A549 (cell line): ENCODE measurements at regions not wholly inside any gene's neighbourhood (a gene's known extent, or its start where the extent isn't known, plus 50 kb on each side); places are given as distances from the start of the nearest gene placed in this dataset.

Source experiments
- ATAC-seq, 2 experiments: fragments of 200-7000 bp in 1 of 2; fragments of >200 bp in 1 of 2; cut with Nextera tagmentation in 1 of 2; cut with Tn5 transposase in 1 of 2; 3 replicates each; pipeline versions ENCODE4 v1.8.0 to v1.9.1; 2018 to 2020; ENCODE audit warnings: mild to moderate bottlenecking in 1 of 2, moderate library complexity in 1 of 2
- CTCF ChIA-PET: fragments of 300-600 bp; sonication (Branson Sonifier 250); formaldehyde crosslinking; extraction: SDS; loops from one replicate; lab custom pipeline; 2021; ENCODE audit warnings: antibody characterized with exemption, inconsistent platforms; lab: Yijun Ruan, JAX
- POLR2A ChIA-PET: fragments of 350-600 bp; formaldehyde crosslinking; extraction: SDS; loops from one replicate; lab custom pipeline; 2021; ENCODE audit warnings: antibody characterized with exemption, inconsistent platforms; lab: Yijun Ruan, JAX
- DNase-seq, 2 experiments: peaks; one replicate each; pipeline versions ENCODE4 v3.0.0 to v3.0.0-alpha.2; 2011 to 2016; ENCODE audit warnings: low read depth in 1 of 2, low spot score in 1 of 2
- FAIRE-seq: peaks from 2 replicates; lab custom pipeline; 2011; peaks lifted over from hg19 to GRCh38; lab: Jason Lieb, UNC
- H3K27ac ChIP-seq, 2 experiments: fragments of >200 bp; sonication (Bioruptor Twin); formaldehyde crosslinking; 3 replicates each; pipeline ENCODE4 v1.5.1; 2016 to 2017
- H3K4me1 ChIP-seq: fragments of >200 bp; sonication (Bioruptor Twin); formaldehyde crosslinking; 3 replicates; pipeline ENCODE4 v1.6.1; 2016
- H3K4me2 ChIP-seq: fragments of >200 bp; sonication (Bioruptor Twin); formaldehyde crosslinking; 3 replicates; pipeline ENCODE4 v1.6.1; 2016
- H3K4me3 ChIP-seq: fragments of >200 bp; sonication (Bioruptor Twin); formaldehyde crosslinking; 3 replicates; pipeline ENCODE4 v1.5.1; 2016
- H3K9me3 ChIP-seq: fragments of >200 bp; sonication (Bioruptor Twin); formaldehyde crosslinking; 3 replicates; pipeline ENCODE4 v1.6.1; 2016
- ATOH8 ChIP-seq: fragments of 250-450 bp; sonication (Bioruptor Pico); IDR thresholded peaks from 2 replicates; pipeline ENCODE4 v1.5.0; 2020; ENCODE audit warnings: low read depth, mild to moderate bottlenecking, moderate library complexity
- BCL3 ChIP-seq: fragments of >200 bp; sonication (Bioruptor Twin); formaldehyde crosslinking; IDR thresholded peaks from 3 replicates; pipeline ENCODE4 v1.6.1; 2016
- CBX8 ChIP-seq: fragments of 200-600 bp; sonication (generic); IDR thresholded peaks from 2 replicates; pipeline ENCODE4 v1.6.1; 2016
- CHD4 ChIP-seq: fragments of 200-600 bp; sonication (generic); IDR thresholded peaks from 2 replicates; pipeline ENCODE4 v1.6.1; 2016; ENCODE audit warnings: antibody characterized with exemption, mild to moderate bottlenecking, borderline replicate concordance
- E2F6 ChIP-seq: IDR thresholded peaks from 2 replicates; pipeline ENCODE4 v1.6.1; 2012; ENCODE audit warnings: low read depth, borderline replicate concordance
- EHF ChIP-seq: fragments of 250-450 bp; sonication (Bioruptor Pico); IDR thresholded peaks from 2 replicates; pipeline ENCODE4 v1.5.0; 2020; ENCODE audit warnings: mild to moderate bottlenecking
- EP300 ChIP-seq, 2 experiments: fragments of >200 bp; sonication (Bioruptor Twin); formaldehyde crosslinking; IDR thresholded peaks; 2 replicates in 1 of 2; 3 replicates in 1 of 2; pipeline ENCODE4 v1.6.1; 2016 to 2017
- FOSB ChIP-seq: fragments of 250-450 bp; sonication (Bioruptor Pico); IDR thresholded peaks from 2 replicates; pipeline ENCODE4 v1.5.0; 2020; ENCODE audit warnings: mild to moderate bottlenecking, moderate library complexity
- FOSL2 ChIP-seq, 2 experiments: fragments of 450-650 bp in 1 of 2; fragments of >200 bp in 1 of 2; sonication (Bioruptor Twin) in 1 of 2; formaldehyde crosslinking; IDR thresholded peaks; 2 replicates each; pipeline versions ENCODE4 v1.5.0 to v1.6.1; 2016 to 2020; ENCODE audit warnings: mild to moderate bottlenecking in 1 of 2, moderate library complexity in 1 of 2
- HEYL ChIP-seq: fragments of 250-450 bp; sonication (Bioruptor Pico); IDR thresholded peaks from 2 replicates; pipeline ENCODE4 v1.8.0; 2021; ENCODE audit warnings: mild to moderate bottlenecking, moderate library complexity
- HOXA7 ChIP-seq: fragments of 250-450 bp; sonication (Bioruptor Pico); IDR thresholded peaks from 2 replicates; pipeline ENCODE4 v1.5.0; 2020; ENCODE audit warnings: mild to moderate bottlenecking, moderate library complexity
- HOXB13 ChIP-seq: fragments of 250-450 bp; sonication (Bioruptor Pico); IDR thresholded peaks from 2 replicates; pipeline ENCODE4 v1.5.0; 2020; ENCODE audit warnings: low read depth, mild to moderate bottlenecking, moderate library complexity
- KDM5A ChIP-seq: fragments of 200-600 bp; sonication (generic); IDR thresholded peaks from 2 replicates; pipeline ENCODE4 v1.6.1; 2016; ENCODE audit warnings: antibody characterized with exemption, mild to moderate bottlenecking
- MAFK ChIP-seq: fragments of 450-650 bp; IDR thresholded peaks from 2 replicates; pipeline ENCODE4 v1.6.1; 2014; ENCODE audit not compliant: partially characterized antibody
- MYC ChIP-seq: IDR thresholded peaks from 2 replicates; pipeline ENCODE4 v1.6.1; 2012; ENCODE audit warnings: mild to moderate bottlenecking, inconsistent platforms, low read length, improper control_type of control experiment, borderline replicate concordance
- NR3C1 ChIP-seq: fragments of >200 bp; sonication (Bioruptor Twin); formaldehyde crosslinking; IDR thresholded peaks from 3 replicates; pipeline ENCODE4 v1.6.1; 2017
- PHF8 ChIP-seq: fragments of 200-600 bp; sonication (generic); IDR thresholded peaks from 2 replicates; pipeline ENCODE4 v1.6.1; 2016; ENCODE audit warnings: low read depth, mild to moderate bottlenecking, antibody characterized with exemption, moderate library complexity, borderline replicate concordance
- POLR2A ChIP-seq: IDR thresholded peaks from 2 replicates; pipeline ENCODE4 v1.6.1; 2012; ENCODE audit warnings: mild to moderate bottlenecking, low read length
- RARB ChIP-seq: fragments of 250-450 bp; sonication (Bioruptor Pico); IDR thresholded peaks from 2 replicates; pipeline ENCODE4 v1.8.0; 2021; ENCODE audit warnings: mild to moderate bottlenecking, moderate library complexity
- RCOR1 ChIP-seq: fragments of 150-350 bp; IDR thresholded peaks from 2 replicates; pipeline ENCODE4 v1.6.1; 2014; ENCODE audit warnings: antibody characterized with exemption, low read length, low read depth
- RFX5 ChIP-seq: fragments of 450-650 bp; IDR thresholded peaks from 2 replicates; pipeline ENCODE4 v1.7.1; 2014; ENCODE audit warnings: antibody characterized with exemption, mild to moderate bottlenecking, moderate library complexity
- ZSCAN20 ChIP-seq: fragments of 250-450 bp; sonication (Bioruptor Pico); IDR thresholded peaks from 2 replicates; pipeline ENCODE4 v1.8.0; 2022; ENCODE audit warnings: mild to moderate bottlenecking, moderate library complexity
- WGBS: methylation state at CpG from one replicate; pipeline ENCODE4 v1.1.6; 2017; ENCODE audit errors: missing lambda C conversion rate; 5-methylcytosine and 5-hydroxymethylcytosine counted together
- TF ChIP-seq, protein P1 (sequence below): fragments of 250-450 bp; sonication (Bioruptor Pico); IDR thresholded peaks from 2 replicates; pipeline ENCODE4 v1.5.0; 2021; ENCODE audit warnings: mild to moderate bottlenecking, moderate library complexity, borderline replicate concordance
- TF ChIP-seq, protein P2 (sequence below): IDR thresholded peaks from 2 replicates; pipeline ENCODE4 v1.6.1; 2012

DNA sequence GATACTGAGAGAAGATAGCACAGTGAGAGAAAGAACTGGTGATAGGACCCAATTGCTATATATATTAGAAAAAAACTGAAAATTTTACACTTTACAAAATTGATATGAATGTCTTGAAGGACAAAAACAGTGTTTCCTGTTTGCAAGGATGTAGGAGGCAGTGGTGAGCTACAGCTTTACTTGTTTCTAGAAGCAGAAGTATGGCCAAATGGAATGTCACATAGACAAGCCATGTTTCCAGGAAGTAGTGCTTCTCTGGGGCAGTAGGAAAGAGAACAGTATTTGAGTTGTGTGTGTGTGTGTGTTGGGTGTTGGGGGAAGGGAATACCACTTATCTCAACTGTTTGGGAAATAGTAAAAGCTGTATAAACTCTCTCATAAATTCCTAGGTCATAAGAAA lies 60.9 kb upstream of the IBSP start:
- no peak for ATAC-seq
- Histone ChIP-seq H3K27ac (no peak overlapping the region), H3K4me1 (no peaks in the 10 kb centered on the region), H3K4me3 (no peak overlapping the region), H3K9me3 (no peaks in the 10 kb centered on the region), H3K4me2 (no peak overlapping the region)
- ChIA-PET CTCF (no interaction called here), POLR2A (no interaction called here)
- no peak for DNase-seq
- TF ChIP-seq CBX8 (no peak), FOSB (CRISPR knock-in tag) (no peak), HEYL (CRISPR knock-in tag) (no peak), CHD4 (no peak), EHF (CRISPR knock-in tag) (no peak), RFX5 (no peak), BCL3 (no peak), ATOH8 (CRISPR knock-in tag) (no peak), KDM5A (no peak), MAFK (no peak), MYC (no peak), FOSL2 (IDR thresholded peaks at IDR 0.05) (no peak), FOSL2 (CRISPR knock-in tag; IDR thresholded peaks at IDR 0.05) (no peak), NR3C1 (no peak)
- TF ChIP-seq, protein P1, sequence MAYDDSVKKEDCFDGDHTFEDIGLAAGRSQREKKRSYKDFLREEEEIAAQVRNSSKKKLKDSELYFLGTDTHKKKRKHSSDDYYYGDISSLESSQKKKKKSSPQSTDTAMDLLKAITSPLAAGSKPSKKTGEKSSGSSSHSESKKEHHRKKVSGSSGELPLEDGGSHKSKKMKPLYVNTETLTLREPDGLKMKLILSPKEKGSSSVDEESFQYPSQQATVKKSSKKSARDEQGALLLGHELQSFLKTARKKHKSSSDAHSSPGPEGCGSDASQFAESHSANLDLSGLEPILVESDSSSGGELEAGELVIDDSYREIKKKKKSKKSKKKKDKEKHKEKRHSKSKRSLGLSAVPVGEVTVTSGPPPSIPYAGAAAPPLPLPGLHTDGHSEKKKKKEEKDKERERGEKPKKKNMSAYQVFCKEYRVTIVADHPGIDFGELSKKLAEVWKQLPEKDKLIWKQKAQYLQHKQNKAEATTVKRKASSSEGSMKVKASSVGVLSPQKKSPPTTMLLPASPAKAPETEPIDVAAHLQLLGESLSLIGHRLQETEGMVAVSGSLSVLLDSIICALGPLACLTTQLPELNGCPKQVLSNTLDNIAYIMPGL (CRISPR knock-in tag) = no peak
- TF ChIP-seq, protein P2, sequence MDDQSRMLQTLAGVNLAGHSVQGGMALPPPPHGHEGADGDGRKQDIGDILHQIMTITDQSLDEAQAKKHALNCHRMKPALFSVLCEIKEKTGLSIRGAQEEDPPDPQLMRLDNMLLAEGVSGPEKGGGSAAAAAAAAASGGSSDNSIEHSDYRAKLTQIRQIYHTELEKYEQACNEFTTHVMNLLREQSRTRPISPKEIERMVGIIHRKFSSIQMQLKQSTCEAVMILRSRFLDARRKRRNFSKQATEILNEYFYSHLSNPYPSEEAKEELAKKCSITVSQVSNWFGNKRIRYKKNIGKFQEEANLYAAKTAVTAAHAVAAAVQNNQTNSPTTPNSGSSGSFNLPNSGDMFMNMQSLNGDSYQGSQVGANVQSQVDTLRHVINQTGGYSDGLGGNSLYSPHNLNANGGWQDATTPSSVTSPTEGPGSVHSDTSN = no peak
- no peak for FAIRE-seq

- no peak overlapping the region for H3K4me3 ChIP-seq
- no peak overlapping the region for H3K4me2 ChIP-seq
- H3K4me1 ChIP-seq = no peaks in the 10 kb centered on the region
- ATAC-seq = no peak
- DNase-seq = no peak
- POLR2A ChIA-PET = no interaction called here
- CTCF ChIA-PET = no interaction called here
- FAIRE-seq = no peak
- TF ChIP-seq, protein P2 = no peak
- TF ChIP-seq E2F6 = no peak
- TF ChIP-seq RFX5 = no peak
- no peak for TF ChIP-seq PHF8
- TF ChIP-seq RARB (CRISPR knock-in tag) = no peak
- TF ChIP-seq RCOR1 = no peak
- no peak for TF ChIP-seq ZSCAN20 (CRISPR knock-in tag)
- no peak for TF ChIP-seq EP300 (IDR thresholded peaks at IDR 0.05)
- no peak for TF ChIP-seq HOXB13 (CRISPR knock-in tag)
- no peak for TF ChIP-seq POLR2A
- TF ChIP-seq HOXA7 (CRISPR knock-in tag) = no peak
- TF ChIP-seq, all 56 proteins: peak for 0
- H3K27ac ChIP-seq = no peak overlapping the region
- 49% methylated on average over 2 of the region's 2 CpGs for WGBS
- no peaks in the 10 kb centered on the region for H3K9me3 ChIP-seq
Measured at GRCh38 chr4:87739494-87739893, 59.9 kb upstream of the IBSP start.
